ENCODE measurements at regions not wholly inside any gene's neighbourhood (a gene's known extent, or its start where the extent isn't known, plus 50 kb on each side); places are given as distances from the start of the nearest gene placed in this dataset.

- H3K36me3 ChIP-seq (ENCODE audit: control insufficient read depth, insufficient read depth, low read length): no peaks in the 10 kb centered on the region
- no peak for TF ChIP-seq CTCF (IDR thresholded peaks at IDR 0.05; ENCODE audit: insufficient read depth, low read length, poor library complexity, severe bottlenecking)
- no peak for DNase-seq (ENCODE audit: extremely low read depth, insufficient read length)
- no peak overlapping the region for H3K4me3 ChIP-seq (replicated peaks; ENCODE audit: low read depth, low read length)
- no peaks in the 10 kb centered on the region; the same call in 1 of the 2 replicates for H3K27me3 ChIP-seq (replicated peaks; ENCODE audit: control insufficient read depth, insufficient read depth, low read length)
Observed at GRCh38 chr11:92523611-92524010, 299.0 kb downstream of the FAT3 start.

- H3K36me3 ChIP-seq (ENCODE audit: control insufficient read depth, insufficient read depth, low read length): no peaks in the 10 kb centered on the region
- no peak overlapping the region for H3K4me3 ChIP-seq (replicated peaks; ENCODE audit: low read depth, low read length)
- no peak for DNase-seq (ENCODE audit: extremely low read depth, insufficient read length)
- no peaks in the 10 kb centered on the region; the same call in 1 of the 2 replicates for H3K27me3 ChIP-seq (replicated peaks; ENCODE audit: control insufficient read depth, insufficient read depth, low read length)
- TF ChIP-seq CTCF (IDR thresholded peaks at IDR 0.05; ENCODE audit: insufficient read depth, low read length, poor library complexity, severe bottlenecking): no peak
Observed at GRCh38 chr11:92524542-92524941, 299.9 kb downstream of the FAT3 start.

- Histone ChIP-seq H3K4me3 (replicated peaks; ENCODE audit: low read depth, low read length) (no peak overlapping the region), H3K27me3 (replicated peaks; ENCODE audit: control insufficient read depth, insufficient read depth, low read length) (no peaks in the 10 kb centered on the region; the same call in none of the 2 replicates), H3K36me3 (ENCODE audit: control insufficient read depth, insufficient read depth, low read length) (no peaks in the 10 kb centered on the region)
- DNase-seq (ENCODE audit: extremely low read depth, insufficient read length): no peak
- TF ChIP-seq CTCF (IDR thresholded peaks at IDR 0.05; ENCODE audit: insufficient read depth, low read length, poor library complexity, severe bottlenecking): no peak
Observed at GRCh38 chr11:92527467-92527866, 302.8 kb downstream of the FAT3 start.

DNA sequence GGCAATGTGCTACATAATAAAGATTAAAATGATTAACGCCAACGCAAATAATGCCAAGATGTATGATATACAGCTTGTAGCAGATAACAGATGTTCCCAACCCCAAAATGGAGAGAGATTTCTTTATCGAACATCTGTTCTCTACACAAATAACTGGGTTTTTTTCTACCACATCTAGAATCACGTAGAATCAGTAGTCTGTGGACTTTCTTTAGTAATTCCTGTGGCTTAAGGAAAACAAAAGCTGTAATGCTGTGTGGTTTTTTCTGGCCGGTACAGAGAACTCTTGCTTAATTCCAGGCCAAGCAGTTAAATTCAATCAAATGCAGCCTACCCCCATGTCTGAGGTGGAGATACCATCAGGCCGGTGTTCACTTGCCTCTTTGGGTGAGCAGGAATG lies 303.4 kb downstream of the FAT3 start:
- TF ChIP-seq CTCF (IDR thresholded peaks at IDR 0.05; ENCODE audit: insufficient read depth, low read length, poor library complexity, severe bottlenecking): no peak
- DNase-seq (ENCODE audit: extremely low read depth, insufficient read length): no peak
- Histone ChIP-seq H3K27me3 (replicated peaks; ENCODE audit: control insufficient read depth, insufficient read depth, low read length) (no peaks in the 10 kb centered on the region; the same call in none of the 2 replicates), H3K4me3 (replicated peaks; ENCODE audit: low read depth, low read length) (no peak overlapping the region), H3K36me3 (ENCODE audit: control insufficient read depth, insufficient read depth, low read length) (no peaks in the 10 kb centered on the region)

- H3K36me3 ChIP-seq (ENCODE audit: control insufficient read depth, insufficient read depth, low read length): no peaks in the 10 kb centered on the region
- TF ChIP-seq CTCF (IDR thresholded peaks at IDR 0.05; ENCODE audit: insufficient read depth, low read length, poor library complexity, severe bottlenecking): no peak
- DNase-seq (ENCODE audit: extremely low read depth, insufficient read length): no peak
- no peak overlapping the region for H3K4me3 ChIP-seq (replicated peaks; ENCODE audit: low read depth, low read length)
- H3K27me3 ChIP-seq (replicated peaks; ENCODE audit: control insufficient read depth, insufficient read depth, low read length): no peaks in the 10 kb centered on the region; the same call in none of the 2 replicates
Observed at GRCh38 chr11:92531065-92531739, 306.6 kb downstream of the FAT3 start.
